MCF 10A (cell line): ENCODE measurements at regions not wholly inside any gene's neighbourhood (a gene's known extent, or its start where the extent isn't known, plus 50 kb on each side); places are given as distances from the start of the nearest gene placed in this dataset.

Source experiments
- BruUV-seq: library from RNA; stranded (reverse); fragments of 400-500 nt; replicated peaks from 2 replicates; lab custom pipeline; 2021; lab: Mats Ljungman, UMichigan
- CTCF ChIA-PET: fragments of 300-600 bp; sonication (Branson Sonifier 250); formaldehyde crosslinking; extraction: SDS; loops from one replicate; lab custom pipeline; 2021; ENCODE audit warnings: antibody characterized with exemption, inconsistent platforms; lab: Yijun Ruan, JAX
- POLR2A ChIA-PET: fragments of 300-600, 350-650 bp; sonication (Branson Sonifier 250); formaldehyde crosslinking; extraction: SDS; loops from one replicate; lab custom pipeline; 2020; ENCODE audit warnings: antibody characterized with exemption, inconsistent platforms; lab: Yijun Ruan, JAX
- DNase-seq: peaks from one replicate; pipeline ENCODE4 v3.0.0-alpha.2; 2018; ENCODE audit not compliant: unreplicated experiment
- H3K27ac Mint-ChIP-seq: one replicate; pipeline ENCODE4 v1.8.0; 2022; ENCODE audit warnings: mild to moderate bottlenecking, low read depth, mixed read lengths; ENCODE audit not compliant: unreplicated experiment
- H3K27me3 Mint-ChIP-seq: one replicate; pipeline ENCODE4 v1.8.0; 2022; ENCODE audit warnings: mixed read lengths; ENCODE audit not compliant: insufficient read depth, unreplicated experiment
- H3K36me3 Mint-ChIP-seq: one replicate; pipeline ENCODE4 v1.8.0; 2022; ENCODE audit warnings: mild to moderate bottlenecking, moderate library complexity, mixed read lengths; ENCODE audit not compliant: insufficient read depth, unreplicated experiment
- H3K4me1 Mint-ChIP-seq: one replicate; pipeline ENCODE4 v1.8.0; 2022; ENCODE audit warnings: mixed read lengths; ENCODE audit not compliant: insufficient read depth, unreplicated experiment
- H3K4me3 Mint-ChIP-seq: one replicate; pipeline ENCODE4 v1.8.0; 2022; ENCODE audit warnings: mild to moderate bottlenecking, moderate library complexity, mixed read lengths; ENCODE audit not compliant: unreplicated experiment
- H3K9me3 Mint-ChIP-seq: one replicate; pipeline ENCODE4 v1.8.0; 2022; ENCODE audit warnings: mixed read lengths; ENCODE audit not compliant: unreplicated experiment
- intact Hi-C: fragments of 100-400 bp; cut with micrococcal nuclease; formaldehyde crosslinking; loops from 2 replicates; pipeline ENCODE4 v1.14.1; 2022
- TF ChIP-seq, protein P1 (sequence below): fragments of 200-600 bp; IDR thresholded peaks from one replicate; pipeline ENCODE4 v1.8.0; 2022; ENCODE audit warnings: antibody characterized with exemption, mild to moderate bottlenecking; ENCODE audit not compliant: unreplicated experiment

DNA sequence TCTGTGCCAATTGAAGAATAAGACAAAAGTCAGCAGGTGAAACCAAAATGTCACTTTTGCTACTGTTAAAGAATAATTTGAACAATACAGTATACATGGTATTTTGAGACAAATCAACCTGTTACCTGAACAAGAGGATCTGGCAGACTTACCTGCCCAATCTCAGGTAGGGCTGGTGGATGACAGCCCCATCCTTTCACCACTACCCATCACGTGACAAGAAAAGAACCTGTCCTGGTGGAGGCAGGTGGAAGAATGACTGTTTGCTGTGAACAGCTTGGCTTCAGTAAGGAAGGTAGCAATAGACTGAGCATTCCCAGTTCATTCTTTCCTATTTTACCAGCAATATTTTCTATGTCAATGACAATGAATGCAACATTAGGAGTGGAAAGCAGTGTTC lies 349.6 kb downstream of the GPATCH2 start:
- DNase-seq, result no peak
- intact Hi-C loops, result no loop called here
- Mint-ChIP-seq H3K27ac (no peak overlapping the region), H3K27me3 (no peaks in the 10 kb centered on the region), H3K4me3 (no peak overlapping the region), H3K36me3 (no peaks in the 10 kb centered on the region), H3K4me1 (peaks cover 9% of the 10 kb centered on the region), H3K9me3 (no peaks in the 10 kb centered on the region)
- ChIA-PET POLR2A (no interaction called here), CTCF (no interaction called here)
- BruUV-seq, result no TSS peak
- TF ChIP-seq, protein P1, sequence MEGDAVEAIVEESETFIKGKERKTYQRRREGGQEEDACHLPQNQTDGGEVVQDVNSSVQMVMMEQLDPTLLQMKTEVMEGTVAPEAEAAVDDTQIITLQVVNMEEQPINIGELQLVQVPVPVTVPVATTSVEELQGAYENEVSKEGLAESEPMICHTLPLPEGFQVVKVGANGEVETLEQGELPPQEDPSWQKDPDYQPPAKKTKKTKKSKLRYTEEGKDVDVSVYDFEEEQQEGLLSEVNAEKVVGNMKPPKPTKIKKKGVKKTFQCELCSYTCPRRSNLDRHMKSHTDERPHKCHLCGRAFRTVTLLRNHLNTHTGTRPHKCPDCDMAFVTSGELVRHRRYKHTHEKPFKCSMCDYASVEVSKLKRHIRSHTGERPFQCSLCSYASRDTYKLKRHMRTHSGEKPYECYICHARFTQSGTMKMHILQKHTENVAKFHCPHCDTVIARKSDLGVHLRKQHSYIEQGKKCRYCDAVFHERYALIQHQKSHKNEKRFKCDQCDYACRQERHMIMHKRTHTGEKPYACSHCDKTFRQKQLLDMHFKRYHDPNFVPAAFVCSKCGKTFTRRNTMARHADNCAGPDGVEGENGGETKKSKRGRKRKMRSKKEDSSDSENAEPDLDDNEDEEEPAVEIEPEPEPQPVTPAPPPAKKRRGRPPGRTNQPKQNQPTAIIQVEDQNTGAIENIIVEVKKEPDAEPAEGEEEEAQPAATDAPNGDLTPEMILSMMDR, result no peak

DNA sequence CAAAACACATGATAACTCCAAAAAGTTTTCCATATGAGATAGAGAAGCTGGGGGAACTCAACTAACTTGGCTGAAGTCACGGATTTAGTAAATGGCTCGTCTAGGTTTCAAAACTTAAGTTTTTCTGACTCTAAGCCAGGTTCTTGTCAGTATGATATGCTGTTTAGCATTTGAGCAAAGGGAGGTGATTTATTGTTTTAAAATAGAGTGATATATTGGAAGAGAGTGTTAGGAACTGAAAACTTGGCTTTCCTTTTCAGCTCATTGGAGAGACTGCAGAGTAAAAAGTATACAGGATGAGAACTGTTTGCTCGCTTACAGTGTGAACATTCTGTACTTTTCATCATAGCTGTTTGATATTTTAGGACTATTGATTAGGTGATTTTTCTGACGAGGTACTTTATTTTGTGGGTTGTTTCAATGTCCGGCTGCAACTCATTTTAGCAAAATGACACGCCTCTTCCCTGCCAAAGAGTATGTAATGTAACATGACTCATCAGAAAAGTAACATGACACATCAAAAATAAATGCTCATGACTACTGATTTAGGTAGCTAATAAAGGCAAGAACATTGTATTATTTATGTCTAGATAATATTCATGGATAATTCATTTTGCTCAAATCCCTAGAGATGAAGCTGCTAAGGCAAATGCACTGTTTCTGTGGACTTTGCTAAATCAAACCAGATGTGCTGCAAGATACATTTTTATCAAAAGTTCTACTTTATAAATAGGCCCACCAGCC lies 355.1 kb downstream of the GPATCH2 start:
- BruUV-seq, result TSS peak; percentile 72
- peak overlapping the region; percentile 15 for H3K4me3 Mint-ChIP-seq
- H3K4me1 Mint-ChIP-seq, result peaks cover 18% of the 10 kb centered on the region
- TF ChIP-seq, protein P1, result no peak
- ChIA-PET POLR2A (interaction anchor here (0.6 to 1.3 kb wide), 5 partner anchors 12 to 527 kb away, joined by 3 to 7 read pairs (median 3); no protein-coding TSS in a partner anchor), CTCF (interaction anchor here (0.6 kb wide), 2 partner anchors 32 to 1056 kb away, joined by 3 read pairs; no protein-coding TSS in a partner anchor)
- no peaks in the 10 kb centered on the region for H3K27me3 Mint-ChIP-seq
- no peaks in the 10 kb centered on the region for H3K9me3 Mint-ChIP-seq
- DNase-seq, result peak; percentile 81
- H3K36me3 Mint-ChIP-seq, result no peaks in the 10 kb centered on the region
- intact Hi-C loops, result no loop called here
- H3K27ac Mint-ChIP-seq, result peak overlapping the region; percentile 41

DNA sequence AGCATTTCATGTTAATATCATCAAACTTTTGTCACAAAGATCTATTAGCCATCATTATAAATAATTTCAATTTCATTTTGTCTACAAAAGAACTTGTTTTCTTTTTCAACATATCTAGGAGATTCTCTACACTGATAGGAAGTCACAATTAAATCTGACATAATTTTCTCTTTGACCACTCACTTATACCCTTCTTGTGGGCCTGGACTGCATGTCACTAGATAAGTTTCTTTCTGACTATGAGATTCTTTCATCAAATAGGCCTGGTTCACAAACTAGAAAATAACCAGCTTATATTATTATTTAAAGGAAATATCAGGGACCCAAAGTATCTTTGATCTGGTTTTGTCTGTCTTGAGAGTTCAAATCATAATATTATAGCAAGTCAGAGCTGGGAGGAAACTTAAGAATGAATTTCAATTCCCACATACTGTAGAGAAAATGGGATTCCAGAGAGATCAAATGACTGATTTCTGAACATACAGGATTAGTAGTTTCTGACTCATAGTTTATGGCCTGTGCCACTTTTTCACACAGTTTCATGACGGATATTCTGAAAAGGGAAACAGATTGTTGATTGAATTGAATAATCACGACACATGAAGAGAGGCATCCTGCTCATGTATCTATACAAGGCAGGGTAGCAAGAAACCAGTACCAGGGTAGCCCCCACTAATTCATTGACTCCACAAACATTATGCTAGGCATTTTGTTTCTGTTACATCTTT lies 355.8 kb downstream of the GPATCH2 start:
- peaks cover 18% of the 10 kb centered on the region for H3K4me1 Mint-ChIP-seq
- intact Hi-C loops, result no loop called here
- no peaks in the 10 kb centered on the region for H3K9me3 Mint-ChIP-seq
- ChIA-PET POLR2A (interaction anchor here (0.6 to 1.3 kb wide), 4 partner anchors 11 to 526 kb away, joined by 3 to 7 read pairs (median 3); no protein-coding TSS in a partner anchor), CTCF (no interaction called here)
- BruUV-seq, result no TSS peak
- peak; percentile 71 for DNase-seq
- peak overlapping the region; percentile 15 for H3K4me3 Mint-ChIP-seq
- peak overlapping the region; percentile 41 for H3K27ac Mint-ChIP-seq
- no peaks in the 10 kb centered on the region for H3K36me3 Mint-ChIP-seq
- TF ChIP-seq, protein P1, result no peak
- H3K27me3 Mint-ChIP-seq, result no peaks in the 10 kb centered on the region

DNA sequence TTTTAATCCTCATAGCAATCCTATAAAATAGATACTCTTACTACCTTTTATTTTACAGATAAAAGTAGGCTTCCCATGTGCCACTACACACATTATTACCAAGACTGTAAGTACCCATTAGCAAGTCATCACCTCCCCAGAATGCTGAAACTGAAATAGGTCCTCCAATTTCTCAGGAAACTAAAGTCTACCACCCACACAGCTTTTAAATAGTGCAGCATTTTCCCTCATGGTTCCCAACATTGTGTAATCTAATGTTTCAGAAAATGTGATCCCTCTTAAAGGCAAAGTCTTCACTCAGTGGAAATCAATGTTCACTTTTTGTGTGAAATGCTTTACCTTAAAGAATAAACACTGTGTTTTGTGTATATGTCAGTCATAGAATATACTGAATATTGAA lies 356.5 kb downstream of the GPATCH2 start:
- no peak overlapping the region for H3K27ac Mint-ChIP-seq
- TF ChIP-seq, protein P1, result no peak
- H3K27me3 Mint-ChIP-seq, result no peaks in the 10 kb centered on the region
- intact Hi-C loops, result no loop called here
- DNase-seq, result peak; percentile 43
- ChIA-PET POLR2A (no interaction called here), CTCF (no interaction called here)
- H3K4me3 Mint-ChIP-seq, result no peak overlapping the region
- H3K9me3 Mint-ChIP-seq, result no peaks in the 10 kb centered on the region
- H3K36me3 Mint-ChIP-seq, result no peaks in the 10 kb centered on the region
- peaks cover 18% of the 10 kb centered on the region for H3K4me1 Mint-ChIP-seq
- BruUV-seq, result no TSS peak
